Heart left ventricle (tissue), 13 donors: ENCODE measurements at regions not wholly inside any gene's neighbourhood (a gene's known extent, or its start where the extent isn't known, plus 50 kb on each side); places are given as distances from the start of the nearest gene placed in this dataset.

Experiments
- POLR2A ChIP-seq, 2 donors: fragments of 450-650 bp; IDR thresholded peaks; one replicate each; pipeline ENCODE4 v1.6.1; 2017; ENCODE audit warnings: antibody characterized with exemption in 2 of 2, mild to moderate bottlenecking in 2 of 2, moderate library complexity in 2 of 2
- TF ChIP-seq, protein P1 (sequence below), 12 donors: fragments of 200-600 bp; sonication (generic) in 4 of 12; IDR thresholded peaks; one replicate each; pipeline versions ENCODE4 v1.5.0 to v1.8.0; 2018 to 2022; ENCODE audit warnings: antibody characterized with exemption in 12 of 12, mild to moderate bottlenecking in 5 of 12
- donor health status: ischemic (EF 13 %, LVEDD 7.1; RV severe dilation, severe dysfunction).
- donor health status: DM: no; HTN: yes; CAD: no.
- donor health status: DM: no; HTN: no; CAD: no.
- donor health status: ischemic (EF 25% LVEDD 6.9; RV normal size, moderate dysfunction).
- donor health status: ischemic (EF 25% LVEDD 5.7; RV mildly dilated, moderate dysfunction).
- donor health status: ischemic (EF 35%, LVEDD 5.7; RV mildly dilated, moderate dysfunction).
- donor health status: nonischemic (EF 11% LVEDD 7.7; RV severe dilation, severe dysfunction).
- donor health status: DM: yes; HTN: yes; CAD: no.
- donor health status: PGD.
- donor health status: ischemic (EF 29% LVEDD 5.4; RV normal size, mild dysfunction).
- donor health status: nonischemic (EF 23%, LVEDD 6.1; RV moderate dilation, normal function).

GRCh38 chr19:5214902-5215301 lies 125.7 kb downstream of the PTPRS start:
- TF ChIP-seq, protein P1, sequence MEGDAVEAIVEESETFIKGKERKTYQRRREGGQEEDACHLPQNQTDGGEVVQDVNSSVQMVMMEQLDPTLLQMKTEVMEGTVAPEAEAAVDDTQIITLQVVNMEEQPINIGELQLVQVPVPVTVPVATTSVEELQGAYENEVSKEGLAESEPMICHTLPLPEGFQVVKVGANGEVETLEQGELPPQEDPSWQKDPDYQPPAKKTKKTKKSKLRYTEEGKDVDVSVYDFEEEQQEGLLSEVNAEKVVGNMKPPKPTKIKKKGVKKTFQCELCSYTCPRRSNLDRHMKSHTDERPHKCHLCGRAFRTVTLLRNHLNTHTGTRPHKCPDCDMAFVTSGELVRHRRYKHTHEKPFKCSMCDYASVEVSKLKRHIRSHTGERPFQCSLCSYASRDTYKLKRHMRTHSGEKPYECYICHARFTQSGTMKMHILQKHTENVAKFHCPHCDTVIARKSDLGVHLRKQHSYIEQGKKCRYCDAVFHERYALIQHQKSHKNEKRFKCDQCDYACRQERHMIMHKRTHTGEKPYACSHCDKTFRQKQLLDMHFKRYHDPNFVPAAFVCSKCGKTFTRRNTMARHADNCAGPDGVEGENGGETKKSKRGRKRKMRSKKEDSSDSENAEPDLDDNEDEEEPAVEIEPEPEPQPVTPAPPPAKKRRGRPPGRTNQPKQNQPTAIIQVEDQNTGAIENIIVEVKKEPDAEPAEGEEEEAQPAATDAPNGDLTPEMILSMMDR (IDR thresholded peaks at IDR 0.05): no peak
- TF ChIP-seq POLR2A (IDR thresholded peaks at IDR 0.05): no peak
